Panc1 (cell line): ENCODE measurements at regions not wholly inside any gene's neighbourhood (a gene's known extent, or its start where the extent isn't known, plus 50 kb on each side); places are given as distances from the start of the nearest gene placed in this dataset.

ENCODE experiments used
- ATAC-seq: fragments of 200-7000 bp; cut with Tn5 transposase; 2 replicates; pipeline ENCODE4 v1.9.1; 2020; ENCODE audit warnings: mild to moderate bottlenecking, moderate library complexity
- BruUV-seq: library from RNA; stranded (reverse); fragments of 400-500 nt; replicated peaks from 2 replicates; lab custom pipeline; 2021; lab: Mats Ljungman, UMichigan
- CTCF ChIA-PET: fragments of 300-600 bp; sonication (Branson Sonifier 250); formaldehyde crosslinking; loops from one replicate; lab custom pipeline; 2022; ENCODE audit warnings: antibody characterized with exemption; lab: Charles Lee
- POLR2A ChIA-PET: fragments of 300-600 bp; sonication (Branson Sonifier 250); formaldehyde crosslinking; loops from one replicate; lab custom pipeline; 2022; ENCODE audit warnings: antibody characterized with exemption; lab: Charles Lee
- DNase-seq: peaks from one replicate; pipeline ENCODE4 v3.0.0-alpha.2; 2010; ENCODE audit warnings: low read depth, low spot score
- H3K27ac ChIP-seq: 2 replicates; pipeline ENCODE4 v1.5.1; 2011; ENCODE audit warnings: mild to moderate bottlenecking, low read length, inconsistent platforms
- H3K27me3 ChIP-seq: fragments of 200-500 bp; sonication (Bioruptor generic); 2 replicates; pipeline ENCODE4 v1.6.0; 2014; ENCODE audit warnings: low read length, inconsistent platforms; ENCODE audit not compliant: control insufficient read depth, insufficient read depth
- H3K36me3 ChIP-seq: fragments of 200-500 bp; sonication (Bioruptor generic); 2 replicates; pipeline ENCODE4 v1.5.1; 2014; ENCODE audit warnings: inconsistent platforms, mild to moderate bottlenecking, low read length, moderate library complexity; ENCODE audit not compliant: control insufficient read depth, insufficient read depth
- H3K4me1 ChIP-seq: 2 replicates; pipeline ENCODE4 v1.5.1; 2011; ENCODE audit warnings: inconsistent platforms, mild to moderate bottlenecking, low read length, moderate library complexity; ENCODE audit not compliant: control insufficient read depth, insufficient read depth
- H3K4me3 ChIP-seq, 2 experiments: 2 replicates each; pipeline ENCODE4 v1.5.1; 2011 to 2012; ENCODE audit warnings: low read depth in 2 of 2, low read length in 2 of 2, mild to moderate bottlenecking in 2 of 2, inconsistent platforms in 1 of 2, moderate library complexity in 1 of 2
- H3K9me3 ChIP-seq: fragments of 200-500 bp; sonication (Bioruptor generic); 2 replicates; pipeline ENCODE4 v1.5.1; 2014; ENCODE audit warnings: low read depth, mild to moderate bottlenecking, inconsistent platforms, low read length, moderate library complexity; ENCODE audit not compliant: control insufficient read depth, insufficient read depth
- POLR2AphosphoS5 ChIP-seq: IDR thresholded peaks from 2 replicates; pipeline ENCODE4 v1.6.1; 2012; ENCODE audit warnings: mild to moderate bottlenecking, low read depth, low read length, moderate library complexity
- REST ChIP-seq, 2 experiments: IDR thresholded peaks; 2 replicates each; pipeline ENCODE4 v1.6.1; 2011 to 2012; ENCODE audit warnings: low read depth in 2 of 2, control low read depth in 1 of 2, low read length in 1 of 2, mild to moderate bottlenecking in 1 of 2, moderate library complexity in 1 of 2; ENCODE audit not compliant: insufficient read depth in 1 of 2
- SIN3A ChIP-seq: IDR thresholded peaks from 2 replicates; pipeline ENCODE4 v1.6.1; 2012; ENCODE audit warnings: low read depth, mild to moderate bottlenecking, low read length, moderate library complexity, borderline replicate concordance; ENCODE audit not compliant: insufficient read depth
- TCF7L2 ChIP-seq: IDR thresholded peaks from 2 replicates; pipeline ENCODE4 v1.6.1; 2011; ENCODE audit warnings: mild to moderate bottlenecking, low read depth, low read length, inconsistent platforms
- in situ Hi-C: cut with HindIII; loops from 2 replicates; pipeline ENCODE4 v1.10.0; 2016; ENCODE audit warnings: low sequenced_read_pairs, low pct_unique_long_range_greater_than_20kb
- intact Hi-C: fragments of 100-400 bp; cut with micrococcal nuclease; formaldehyde crosslinking; loops from one replicate; pipeline ENCODE4 v1.10.0; 2022; ENCODE audit not compliant: unreplicated experiment
- TF ChIP-seq, protein P1 (sequence below): fragments of 450-650 bp; IDR thresholded peaks from 2 replicates; pipeline ENCODE4 v1.5.1; 2017; ENCODE audit warnings: mild to moderate bottlenecking

GRCh38 chr15:95940431-95940985 lies 390.0 kb upstream of the NR2F2 start:
- intact Hi-C loops: no loop called here
- Histone ChIP-seq H3K27me3 (no peaks in the 10 kb centered on the region), H3K27ac (no peak overlapping the region), H3K9me3 (no peaks in the 10 kb centered on the region), H3K4me1 (no peaks in the 10 kb centered on the region), H3K36me3 (no peaks in the 10 kb centered on the region), H3K4me3 (no peak overlapping the region)
- in situ Hi-C loops: no loop called here
- BruUV-seq: no TSS peak
- ChIA-PET CTCF (no interaction called here), POLR2A (no interaction called here)
- no peak for DNase-seq
- ATAC-seq: no peak
- TF ChIP-seq POLR2AphosphoS5 (no peak), REST (IDR thresholded peaks at IDR 0.05; ENCODE audit: insufficient read depth in 1 of 2, low read depth in 2 of 2, low read length in 1 of 2) (no peak), TCF7L2 (no peak), SIN3A (no peak)
- TF ChIP-seq, protein P1, sequence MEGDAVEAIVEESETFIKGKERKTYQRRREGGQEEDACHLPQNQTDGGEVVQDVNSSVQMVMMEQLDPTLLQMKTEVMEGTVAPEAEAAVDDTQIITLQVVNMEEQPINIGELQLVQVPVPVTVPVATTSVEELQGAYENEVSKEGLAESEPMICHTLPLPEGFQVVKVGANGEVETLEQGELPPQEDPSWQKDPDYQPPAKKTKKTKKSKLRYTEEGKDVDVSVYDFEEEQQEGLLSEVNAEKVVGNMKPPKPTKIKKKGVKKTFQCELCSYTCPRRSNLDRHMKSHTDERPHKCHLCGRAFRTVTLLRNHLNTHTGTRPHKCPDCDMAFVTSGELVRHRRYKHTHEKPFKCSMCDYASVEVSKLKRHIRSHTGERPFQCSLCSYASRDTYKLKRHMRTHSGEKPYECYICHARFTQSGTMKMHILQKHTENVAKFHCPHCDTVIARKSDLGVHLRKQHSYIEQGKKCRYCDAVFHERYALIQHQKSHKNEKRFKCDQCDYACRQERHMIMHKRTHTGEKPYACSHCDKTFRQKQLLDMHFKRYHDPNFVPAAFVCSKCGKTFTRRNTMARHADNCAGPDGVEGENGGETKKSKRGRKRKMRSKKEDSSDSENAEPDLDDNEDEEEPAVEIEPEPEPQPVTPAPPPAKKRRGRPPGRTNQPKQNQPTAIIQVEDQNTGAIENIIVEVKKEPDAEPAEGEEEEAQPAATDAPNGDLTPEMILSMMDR: no peak

GRCh38 chr15:95944193-95944592 lies 386.3 kb upstream of the NR2F2 start:
- no peak for DNase-seq
- Histone ChIP-seq H3K27ac (no peak overlapping the region), H3K4me3 (no peak overlapping the region), H3K27me3 (no peaks in the 10 kb centered on the region), H3K36me3 (no peaks in the 10 kb centered on the region), H3K9me3 (no peaks in the 10 kb centered on the region), H3K4me1 (no peaks in the 10 kb centered on the region)
- BruUV-seq: no TSS peak
- in situ Hi-C loops (no loop called here), intact Hi-C loops (no loop called here)
- ATAC-seq: no peak
- TF ChIP-seq SIN3A (no peak), POLR2AphosphoS5 (no peak), REST (IDR thresholded peaks at IDR 0.05; ENCODE audit: insufficient read depth in 1 of 2, low read depth in 2 of 2, low read length in 1 of 2) (no peak)
- POLR2A ChIA-PET: no interaction called here
- CTCF ChIA-PET: no interaction called here
